ENCODE measurements at regions not wholly inside any gene's neighbourhood (a gene's known extent, or its start where the extent isn't known, plus 50 kb on each side); places are given as distances from the start of the nearest gene placed in this dataset.

- no peaks in the 10 kb centered on the region for H3K9me3 ChIP-seq (replicated peaks; ENCODE audit: control insufficient read depth, low read depth, low read length)
- H3K4me1 ChIP-seq (ENCODE audit: control insufficient read depth, insufficient read depth, low read length), result peaks cover 47% of the 10 kb centered on the region
- H3K4me3 ChIP-seq (ENCODE audit: low read length), result no peak overlapping the region
- H3K27me3 ChIP-seq (ENCODE audit: control insufficient read depth, insufficient read depth, low read length), result peaks cover 5% of the 10 kb centered on the region
- WGBS (ENCODE audit: insufficient coverage), result no CpG with 5 or more reads among the region's 2 CpGs
- peak; percentile 43 for DNase-seq
- no peak overlapping the region for H3K27ac ChIP-seq (ENCODE audit: low read length)
- H3K36me3 ChIP-seq (ENCODE audit: control insufficient read depth, insufficient read depth, low read length), result no peaks in the 10 kb centered on the region
These were observed 459.9 kb upstream of the CADM1 start for GRCh38 chr11:115964091-115964490.

GRCh38 chr11:115963156-115963555, 458.9 kb upstream of the CADM1 start:
- peak; percentile 82 for DNase-seq
- H3K9me3 ChIP-seq (replicated peaks; ENCODE audit: control insufficient read depth, low read depth, low read length), result no peaks in the 10 kb centered on the region

GRCh38 chr11:115961159-115962003, 457.2 kb upstream of the CADM1 start:
- DNase-seq, result peak; percentile 53
- Histone ChIP-seq H3K27ac (ENCODE audit: low read length) (no peak overlapping the region), H3K4me1 (ENCODE audit: control insufficient read depth, insufficient read depth, low read length) (peaks cover 51% of the 10 kb centered on the region), H3K27me3 (ENCODE audit: control insufficient read depth, insufficient read depth, low read length) (peaks cover 11% of the 10 kb centered on the region), H3K36me3 (ENCODE audit: control insufficient read depth, insufficient read depth, low read length) (no peaks in the 10 kb centered on the region), H3K9me3 (replicated peaks; ENCODE audit: control insufficient read depth, low read depth, low read length) (no peaks in the 10 kb centered on the region), H3K4me3 (ENCODE audit: low read length) (no peak overlapping the region)
- WGBS (ENCODE audit: insufficient coverage), result 21% methylated on average over 5 of the region's 11 CpGs

More at GRCh38 chr11:115963156-115963555, 458.9 kb upstream of the CADM1 start:
- Histone ChIP-seq H3K4me3 (ENCODE audit: low read length) (no peak overlapping the region), H3K4me1 (ENCODE audit: control insufficient read depth, insufficient read depth, low read length) (peaks cover 51% of the 10 kb centered on the region), H3K36me3 (ENCODE audit: control insufficient read depth, insufficient read depth, low read length) (no peaks in the 10 kb centered on the region), H3K27ac (ENCODE audit: low read length) (no peak overlapping the region), H3K27me3 (ENCODE audit: control insufficient read depth, insufficient read depth, low read length) (peaks cover 11% of the 10 kb centered on the region)
- WGBS (ENCODE audit: insufficient coverage), result 33% methylated on average over 1 of the region's 6 CpGs

GRCh38 chr11:115959081-115959486, 454.9 kb upstream of the CADM1 start:
- H3K4me3 ChIP-seq (ENCODE audit: low read length), result no peak overlapping the region
- peaks cover 11% of the 10 kb centered on the region for H3K27me3 ChIP-seq (ENCODE audit: control insufficient read depth, insufficient read depth, low read length)
- H3K9me3 ChIP-seq (replicated peaks; ENCODE audit: control insufficient read depth, low read depth, low read length), result no peaks in the 10 kb centered on the region
- DNase-seq, result no peak
- H3K36me3 ChIP-seq (ENCODE audit: control insufficient read depth, insufficient read depth, low read length), result no peaks in the 10 kb centered on the region
- 79% methylated on average over 22 of the region's 23 CpGs for WGBS (ENCODE audit: insufficient coverage)
- peaks cover 35% of the 10 kb centered on the region for H3K4me1 ChIP-seq (ENCODE audit: control insufficient read depth, insufficient read depth, low read length)
- no peak overlapping the region for H3K27ac ChIP-seq (ENCODE audit: low read length)

- H3K36me3 ChIP-seq (ENCODE audit: control insufficient read depth, insufficient read depth, low read length), result no peaks in the 10 kb centered on the region
- H3K27ac ChIP-seq (ENCODE audit: low read length), result no peak overlapping the region
- H3K4me3 ChIP-seq (ENCODE audit: low read length), result no peak overlapping the region
- DNase-seq, result no peak
- H3K4me1 ChIP-seq (ENCODE audit: control insufficient read depth, insufficient read depth, low read length), result peaks cover 27% of the 10 kb centered on the region
- H3K27me3 ChIP-seq (ENCODE audit: control insufficient read depth, insufficient read depth, low read length), result peaks cover 11% of the 10 kb centered on the region
- WGBS (ENCODE audit: insufficient coverage), result 78% methylated on average over 17 of the region's 20 CpGs
- no peaks in the 10 kb centered on the region for H3K9me3 ChIP-seq (replicated peaks; ENCODE audit: control insufficient read depth, low read depth, low read length)
These were observed 454.1 kb upstream of the CADM1 start for GRCh38 chr11:115958089-115959000.

GRCh38 chr11:115955803-115956202, 451.6 kb upstream of the CADM1 start:
- Histone ChIP-seq H3K9me3 (replicated peaks; ENCODE audit: control insufficient read depth, low read depth, low read length) (peaks cover 3% of the 10 kb centered on the region), H3K27ac (ENCODE audit: low read length) (no peak overlapping the region), H3K36me3 (ENCODE audit: control insufficient read depth, insufficient read depth, low read length) (no peaks in the 10 kb centered on the region), H3K4me1 (ENCODE audit: control insufficient read depth, insufficient read depth, low read length) (peaks cover 13% of the 10 kb centered on the region), H3K4me3 (ENCODE audit: low read length) (no peak overlapping the region), H3K27me3 (ENCODE audit: control insufficient read depth, insufficient read depth, low read length) (peaks cover 8% of the 10 kb centered on the region)
- WGBS (ENCODE audit: insufficient coverage), result no CpG with 5 or more reads among the region's 2 CpGs
- DNase-seq, result no peak

DNA sequence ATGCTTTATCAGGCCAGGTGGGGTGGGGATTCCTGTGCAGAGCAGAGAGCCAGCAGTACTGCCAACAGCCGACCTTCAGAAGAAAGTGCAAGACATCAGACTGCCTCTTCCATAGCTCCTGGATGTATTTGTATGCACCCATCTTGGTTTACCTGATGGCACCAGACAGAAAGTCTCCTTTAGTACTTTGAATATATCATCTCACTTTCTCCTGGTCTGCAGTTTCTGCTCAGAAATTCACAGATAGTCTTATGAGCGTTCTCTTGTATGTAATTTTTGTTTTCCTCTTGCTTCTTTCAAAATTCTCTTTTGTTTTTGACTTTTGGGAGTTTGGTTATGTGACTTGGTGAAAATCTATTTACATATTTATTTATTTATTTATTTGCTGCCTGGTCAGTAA, 446.4 kb upstream of the CADM1 start:
- no CpG with 5 or more reads among the region's 2 CpGs for whole genome bisulfite sequencing (ENCODE audit: insufficient coverage)
- DNase-seq, result no peak
- Histone ChIP-seq H3K4me1 (ENCODE audit: control insufficient read depth, insufficient read depth, low read length) (no peaks in the 10 kb centered on the region), H3K9me3 (replicated peaks; ENCODE audit: control insufficient read depth, low read depth, low read length) (peaks cover 6% of the 10 kb centered on the region), H3K4me3 (ENCODE audit: low read length) (no peak overlapping the region), H3K36me3 (ENCODE audit: control insufficient read depth, insufficient read depth, low read length) (no peaks in the 10 kb centered on the region), H3K27ac (ENCODE audit: low read length) (no peak overlapping the region), H3K27me3 (ENCODE audit: control insufficient read depth, insufficient read depth, low read length) (no peaks in the 10 kb centered on the region)

- Histone ChIP-seq H3K4me3 (ENCODE audit: low read length) (no peak overlapping the region), H3K36me3 (ENCODE audit: control insufficient read depth, insufficient read depth, low read length) (no peaks in the 10 kb centered on the region), H3K4me1 (ENCODE audit: control insufficient read depth, insufficient read depth, low read length) (no peaks in the 10 kb centered on the region), H3K27ac (ENCODE audit: low read length) (no peak overlapping the region), H3K27me3 (ENCODE audit: control insufficient read depth, insufficient read depth, low read length) (peaks cover 1% of the 10 kb centered on the region), H3K9me3 (replicated peaks; ENCODE audit: control insufficient read depth, low read depth, low read length) (no peaks in the 10 kb centered on the region)
- DNase-seq, result no peak
- WGBS (ENCODE audit: insufficient coverage), result 54% methylated on average over 8 of the region's 8 CpGs
These were observed 440.4 kb upstream of the CADM1 start for GRCh38 chr11:115944596-115944995.

DNA sequence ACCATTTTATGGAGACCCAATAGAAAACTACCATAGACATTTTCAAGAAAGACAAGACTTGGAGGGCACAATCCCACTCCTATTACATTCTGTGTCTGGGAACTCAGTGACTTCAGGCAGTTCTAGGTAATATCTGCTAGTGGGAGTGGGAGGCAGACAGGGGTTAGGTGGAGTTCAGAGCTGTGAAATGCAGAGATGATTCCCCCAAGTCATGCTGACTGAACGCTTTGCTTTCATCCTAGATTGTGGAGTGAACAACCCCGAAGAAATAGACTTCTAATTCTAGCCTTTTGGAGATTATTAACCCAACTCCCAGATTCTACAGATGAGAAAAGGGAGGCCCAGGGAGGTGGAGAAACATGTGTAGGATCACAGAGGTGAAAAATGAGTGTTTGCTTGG, 437.8 kb upstream of the CADM1 start:
- DNase-seq, result no peak
- WGBS (ENCODE audit: insufficient coverage), result no CpG with 5 or more reads among the region's 2 CpGs
- Histone ChIP-seq H3K9me3 (replicated peaks; ENCODE audit: control insufficient read depth, low read depth, low read length) (no peaks in the 10 kb centered on the region), H3K4me1 (ENCODE audit: control insufficient read depth, insufficient read depth, low read length) (peaks cover 6% of the 10 kb centered on the region), H3K27me3 (ENCODE audit: control insufficient read depth, insufficient read depth, low read length) (peaks cover 10% of the 10 kb centered on the region), H3K36me3 (ENCODE audit: control insufficient read depth, insufficient read depth, low read length) (no peaks in the 10 kb centered on the region), H3K27ac (ENCODE audit: low read length) (no peak overlapping the region), H3K4me3 (ENCODE audit: low read length) (no peak overlapping the region)

- H3K9me3 ChIP-seq (replicated peaks; ENCODE audit: control insufficient read depth, low read depth, low read length), result no peaks in the 10 kb centered on the region
- H3K4me1 ChIP-seq (ENCODE audit: control insufficient read depth, insufficient read depth, low read length), result peaks cover 6% of the 10 kb centered on the region
- no peaks in the 10 kb centered on the region for H3K36me3 ChIP-seq (ENCODE audit: control insufficient read depth, insufficient read depth, low read length)
- no peak overlapping the region for H3K4me3 ChIP-seq (ENCODE audit: low read length)
- WGBS (ENCODE audit: insufficient coverage), result 70% methylated on average over 5 of the region's 15 CpGs
- no peak for DNase-seq
- H3K27me3 ChIP-seq (ENCODE audit: control insufficient read depth, insufficient read depth, low read length), result peaks cover 10% of the 10 kb centered on the region
- H3K27ac ChIP-seq (ENCODE audit: low read length), result no peak overlapping the region
These were observed 437.3 kb upstream of the CADM1 start for GRCh38 chr11:115941481-115941993.

All from muscle of leg (tissue), 3 donors.